Adrenal gland (tissue), 5 donors: ENCODE measurements at regions not wholly inside any gene's neighbourhood (a gene's known extent, or its start where the extent isn't known, plus 50 kb on each side); places are given as distances from the start of the nearest gene placed in this dataset.

ENCODE experiments used
- CTCF ChIP-seq, 6 experiments: fragments of 450-650 bp in 4 of 6; fragments of 200-600 bp in 2 of 6; sonication (generic) in 1 of 6; IDR thresholded peaks; 1 replicate in 5 of 6; 2 replicates in 1 of 6; pipeline versions ENCODE4 v1.5.1 to v1.8.0; 2016 to 2021; ENCODE audit warnings: antibody characterized with exemption in 6 of 6, mild to moderate bottlenecking in 2 of 6, moderate library complexity in 1 of 6
- POLR2A ChIP-seq, 2 donors: fragments of 450-650 bp; IDR thresholded peaks; one replicate each; pipeline ENCODE4 v1.6.1; 2017; ENCODE audit warnings: antibody characterized with exemption in 2 of 2, mild to moderate bottlenecking in 2 of 2, moderate library complexity in 1 of 2
- donor health status: DM: no; HTN: no; CAD: no.

GRCh38 chr20:16173044-16173443, 400.2 kb downstream of the KIF16B start:
- TF ChIP-seq POLR2A (IDR thresholded peaks at IDR 0.05) (no peak), CTCF (IDR thresholded peaks at IDR 0.05) (no peak)
